ENCODE measurements at regions not wholly inside any gene's neighbourhood (a gene's known extent, or its start where the extent isn't known, plus 50 kb on each side); places are given as distances from the start of the nearest gene placed in this dataset.

GRCh38 chr5:77946381-77947040 is 170.4 kb upstream of the TBCA start:
- no peaks in the 10 kb centered on the region for H3K4me1 Mint-ChIP-seq
- no peak for TF ChIP-seq KAT7 (CRISPR knock-in tag; IDR thresholded peaks at IDR 0.05; ENCODE audit: borderline replicate concordance)
- DNase-seq (ENCODE audit: low spot score) (no peak), ATAC-seq (no peak)
- H3K27me3 Mint-ChIP-seq (ENCODE audit: low read depth): peaks cover 18% of the 10 kb centered on the region
- POLR2A ChIA-PET: no interaction called here
- H3K36me3 Mint-ChIP-seq: no peaks in the 10 kb centered on the region
- H3K27ac Mint-ChIP-seq: no peak overlapping the region
- H3K4me3 Mint-ChIP-seq: no peak overlapping the region
- CTCF ChIA-PET: no interaction called here
- H3K9me3 Mint-ChIP-seq: peaks cover 4% of the 10 kb centered on the region; the same call in 1 of the 2 replicates

DNA sequence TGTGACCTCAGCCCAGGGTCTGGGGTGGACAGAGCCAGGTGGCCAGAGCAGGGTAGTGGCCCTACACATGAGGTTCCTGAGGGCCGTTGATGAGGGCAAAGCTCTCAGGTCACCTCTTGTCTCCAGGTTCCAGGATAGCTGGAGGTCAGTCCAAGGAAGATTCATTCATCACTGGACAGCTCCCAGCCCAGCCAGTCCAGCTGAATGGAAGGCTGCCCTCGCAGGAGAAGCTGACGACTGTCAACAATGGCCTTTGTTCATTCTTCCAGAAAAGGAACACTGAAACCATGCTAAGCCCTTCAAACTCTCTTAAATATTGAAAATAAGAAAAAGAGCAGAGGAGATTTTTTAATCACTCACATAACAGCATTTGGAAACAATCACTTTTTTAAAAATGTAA is 169.7 kb upstream of the TBCA start:
- ChIA-PET POLR2A (no interaction called here), CTCF (no interaction called here)
- no peak for TF ChIP-seq JAZF1 (CRISPR knock-in tag; IDR thresholded peaks at IDR 0.05)
- Mint-ChIP-seq H3K4me1 (no peaks in the 10 kb centered on the region), H3K27me3 (ENCODE audit: low read depth) (peaks cover 15% of the 10 kb centered on the region), H3K27ac (no peak overlapping the region), H3K9me3 (peaks cover 4% of the 10 kb centered on the region), H3K36me3 (no peaks in the 10 kb centered on the region), H3K4me3 (no peak overlapping the region)
- ATAC-seq (no peak), DNase-seq (ENCODE audit: low spot score) (no peak)

- Mint-ChIP-seq H3K27me3 (ENCODE audit: low read depth) (peaks cover 15% of the 10 kb centered on the region), H3K9me3 (peaks cover 13% of the 10 kb centered on the region), H3K4me3 (no peak overlapping the region), H3K27ac (no peak overlapping the region), H3K4me1 (no peaks in the 10 kb centered on the region), H3K36me3 (no peaks in the 10 kb centered on the region)
- ChIA-PET POLR2A (no interaction called here), CTCF (no interaction called here)
- TF ChIP-seq, protein P1, sequence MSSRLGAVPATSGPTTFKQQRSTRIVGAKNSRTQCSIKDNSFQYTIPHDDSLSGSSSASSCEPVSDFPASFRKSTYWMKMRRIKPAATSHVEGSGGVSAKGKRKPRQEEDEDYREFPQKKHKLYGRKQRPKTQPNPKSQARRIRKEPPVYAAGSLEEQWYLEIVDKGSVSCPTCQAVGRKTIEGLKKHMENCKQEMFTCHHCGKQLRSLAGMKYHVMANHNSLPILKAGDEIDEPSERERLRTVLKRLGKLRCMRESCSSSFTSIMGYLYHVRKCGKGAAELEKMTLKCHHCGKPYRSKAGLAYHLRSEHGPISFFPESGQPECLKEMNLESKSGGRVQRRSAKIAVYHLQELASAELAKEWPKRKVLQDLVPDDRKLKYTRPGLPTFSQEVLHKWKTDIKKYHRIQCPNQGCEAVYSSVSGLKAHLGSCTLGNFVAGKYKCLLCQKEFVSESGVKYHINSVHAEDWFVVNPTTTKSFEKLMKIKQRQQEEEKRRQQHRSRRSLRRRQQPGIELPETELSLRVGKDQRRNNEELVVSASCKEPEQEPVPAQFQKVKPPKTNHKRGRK (CRISPR knock-in tag; IDR thresholded peaks at IDR 0.05; ENCODE audit: borderline replicate concordance): 0 out of 2 replicates have a peak, but pooled peaks have one; percentile 21
- no peak for TF ChIP-seq SMAD3 (CRISPR knock-in tag; IDR thresholded peaks at IDR 0.05; ENCODE audit: borderline replicate concordance)
- no peak for DNase-seq (ENCODE audit: low spot score)
- no peak for ATAC-seq
These were observed 168.7 kb upstream of the TBCA start for GRCh38 chr5:77944757-77945340.

DNA sequence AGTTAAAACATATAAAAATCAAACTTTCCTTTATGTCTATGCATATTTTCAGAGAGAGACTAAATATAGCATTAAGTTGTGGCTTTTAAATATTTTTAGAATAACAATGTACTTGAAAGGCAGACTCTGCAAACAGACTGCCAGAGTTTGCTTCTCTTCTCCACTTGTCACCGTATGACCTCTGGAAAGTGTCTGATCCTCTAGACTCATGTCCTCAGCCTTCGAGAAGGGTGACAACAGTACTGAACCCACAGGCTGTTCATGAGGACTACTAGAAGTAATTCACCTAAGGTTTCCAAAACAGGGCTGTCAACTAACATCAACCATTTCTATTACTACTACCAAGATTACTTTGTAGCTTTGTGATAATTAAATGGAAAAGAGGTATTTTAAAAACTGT is 167.7 kb upstream of the TBCA start:
- DNase-seq (ENCODE audit: low spot score): no peak
- H3K27me3 Mint-ChIP-seq (ENCODE audit: low read depth): peaks cover 8% of the 10 kb centered on the region; the same call in 1 of the 2 replicates
- H3K36me3 Mint-ChIP-seq: no peaks in the 10 kb centered on the region
- peaks cover 13% of the 10 kb centered on the region for H3K9me3 Mint-ChIP-seq
- no peak for ATAC-seq
- ChIA-PET POLR2A (no interaction called here), CTCF (interaction anchor here (0.6 kb wide), 1 partner anchor 25 kb away, joined by 4 read pairs; no protein-coding TSS in a partner anchor)
- TF ChIP-seq NR3C1 (CRISPR knock-in tag; conservative IDR thresholded peaks at IDR 0.05; ENCODE audit: low read depth) (no peak), TEAD1 (CRISPR knock-in tag; IDR thresholded peaks at IDR 0.05) (no peak), ESRRA (CRISPR knock-in tag; IDR thresholded peaks at IDR 0.05; ENCODE audit: borderline replicate concordance) (no peak), SP1 (CRISPR knock-in tag; conservative IDR thresholded peaks at IDR 0.05) (no peak)
- no peaks in the 10 kb centered on the region for H3K4me1 Mint-ChIP-seq
- no peak overlapping the region for H3K4me3 Mint-ChIP-seq
- H3K27ac Mint-ChIP-seq: no peak overlapping the region

GRCh38 chr5:77942578-77943239 is 166.6 kb upstream of the TBCA start:
- peaks cover 13% of the 10 kb centered on the region for H3K9me3 Mint-ChIP-seq
- ChIA-PET CTCF (no interaction called here), POLR2A (interaction anchor here (0.7 kb wide), 1 partner anchor 69 kb away, joined by 3 read pairs; no protein-coding TSS in a partner anchor)
- no peak overlapping the region for H3K27ac Mint-ChIP-seq
- H3K27me3 Mint-ChIP-seq (ENCODE audit: low read depth): peaks cover 14% of the 10 kb centered on the region
- ATAC-seq (no peak), DNase-seq (ENCODE audit: low spot score) (no peak)
- H3K4me3 Mint-ChIP-seq: no peak overlapping the region
- no peak for TF ChIP-seq RORB (CRISPR knock-in tag; IDR thresholded peaks at IDR 0.05)
- no peak for TF ChIP-seq MXD4 (CRISPR knock-in tag; IDR thresholded peaks at IDR 0.05; ENCODE audit: borderline replicate concordance)
- no peak for TF ChIP-seq FOXJ3 (CRISPR knock-in tag; IDR thresholded peaks at IDR 0.05; ENCODE audit: borderline replicate concordance)
- TF ChIP-seq ZNF121 (CRISPR knock-in tag; IDR thresholded peaks at IDR 0.05): peak; percentile 60; the same call in 1 of the 2 replicates
- TF ChIP-seq STAT6 (CRISPR knock-in tag; conservative IDR thresholded peaks at IDR 0.05; ENCODE audit: low read depth): no peak
- TF ChIP-seq HMGXB4 (CRISPR knock-in tag; IDR thresholded peaks at IDR 0.05): no peak
- no peak for TF ChIP-seq NR1H2 (CRISPR knock-in tag; IDR thresholded peaks at IDR 0.05)
- H3K4me1 Mint-ChIP-seq: no peaks in the 10 kb centered on the region
- H3K36me3 Mint-ChIP-seq: no peaks in the 10 kb centered on the region
